Skeletal muscle satellite cell (primary cell): ENCODE measurements at regions not wholly inside any gene's neighbourhood (a gene's known extent, or its start where the extent isn't known, plus 50 kb on each side); places are given as distances from the start of the nearest gene placed in this dataset.
"Not testable (repeated sequence)": the region's sequence is repeated elsewhere in the genome, so short reads cannot be mapped to it uniquely, and the experiment has no call there.

Experiments used
- H3K27me3 ChIP-seq: 2 replicates; pipeline ENCODE4 v1.7.0; 2013; ENCODE audit warnings: low read length; ENCODE audit not compliant: control insufficient read depth, insufficient read depth
- H3K36me3 ChIP-seq: 2 replicates; pipeline ENCODE4 v1.7.0; 2013; ENCODE audit warnings: mild to moderate bottlenecking, control low read depth, low read length; ENCODE audit not compliant: insufficient read depth
- H3K4me1 ChIP-seq: 2 replicates; pipeline ENCODE4 v1.7.0; 2013; ENCODE audit warnings: low read length; ENCODE audit not compliant: control insufficient read depth, insufficient read depth
- H3K4me2 ChIP-seq: 2 replicates; pipeline ENCODE4 v1.7.0; 2013; ENCODE audit warnings: mild to moderate bottlenecking, low read length
- H3K4me3 ChIP-seq: 2 replicates; pipeline ENCODE4 v1.7.0; 2013; ENCODE audit warnings: low read length
- H3K9ac ChIP-seq: 2 replicates; pipeline ENCODE4 v1.7.0; 2013; ENCODE audit warnings: mild to moderate bottlenecking, low read depth, low read length, moderate library complexity
- H3K9me3 ChIP-seq: replicated peaks from 2 replicates; pipeline ENCODE4 v1.7.0; 2013; ENCODE audit warnings: mild to moderate bottlenecking, control low read depth, low read length

- H3K4me2 ChIP-seq, H3K4me3 ChIP-seq, H3K4me1 ChIP-seq, H3K27me3 ChIP-seq, H3K9me3 ChIP-seq, H3K9ac ChIP-seq, H3K36me3 ChIP-seq: not testable (repeated sequence)
Measured at GRCh38 chrX:113473015-113473414, 632.4 kb upstream of the AMOT start.

DNA sequence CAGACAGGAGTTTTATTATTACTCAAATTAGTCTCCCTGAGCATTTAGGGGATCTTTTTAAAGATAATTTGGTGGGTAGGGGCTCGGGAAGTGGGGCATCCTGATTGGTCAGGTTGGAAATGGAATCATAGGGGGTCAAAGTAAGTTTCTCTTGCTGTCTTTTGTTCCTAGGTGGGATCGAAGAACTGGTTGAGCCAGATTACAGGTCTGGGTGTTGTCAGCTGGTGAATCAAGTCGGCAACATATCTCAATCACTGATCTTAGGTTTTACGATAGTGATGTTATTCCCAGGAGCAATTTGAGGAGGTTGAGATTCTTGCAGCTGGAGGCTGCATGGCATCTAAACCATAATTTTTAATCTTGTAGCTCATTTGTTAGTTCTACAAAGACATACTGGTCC lies 629.5 kb upstream of the AMOT start:
- no peaks in the 10 kb centered on the region for H3K4me1 ChIP-seq
- H3K27me3 ChIP-seq, result peaks cover 7% of the 10 kb centered on the region
- no peak overlapping the region for H3K4me2 ChIP-seq
- no peaks in the 10 kb centered on the region for H3K9me3 ChIP-seq
- no peak overlapping the region for H3K4me3 ChIP-seq
- no peak overlapping the region for H3K9ac ChIP-seq
- H3K36me3 ChIP-seq, result no peaks in the 10 kb centered on the region

DNA sequence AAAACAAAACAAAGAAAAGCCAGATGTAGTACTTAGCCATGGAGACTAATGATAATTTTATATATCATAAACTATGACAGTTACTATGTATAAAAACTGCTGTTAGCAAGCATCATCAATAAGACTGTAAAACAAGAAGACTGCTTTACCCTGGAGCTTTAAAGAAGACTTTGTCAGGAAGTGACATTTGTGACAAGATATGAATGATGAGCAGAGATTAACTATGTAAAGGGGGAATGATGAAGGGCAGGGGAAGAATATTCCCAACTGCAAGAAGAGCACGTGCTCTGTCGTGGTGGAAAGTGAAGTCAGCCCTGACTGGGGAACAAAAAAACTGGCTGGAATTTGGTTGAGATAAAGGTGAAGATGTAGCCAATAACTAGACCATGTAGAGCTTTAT lies 617.1 kb upstream of the AMOT start:
- no peaks in the 10 kb centered on the region for H3K9me3 ChIP-seq
- H3K4me1 ChIP-seq, result no peaks in the 10 kb centered on the region
- no peak overlapping the region for H3K4me3 ChIP-seq
- H3K9ac ChIP-seq, result no peak overlapping the region
- peaks cover 6% of the 10 kb centered on the region for H3K27me3 ChIP-seq
- H3K4me2 ChIP-seq, result no peak overlapping the region
- no peaks in the 10 kb centered on the region for H3K36me3 ChIP-seq

DNA sequence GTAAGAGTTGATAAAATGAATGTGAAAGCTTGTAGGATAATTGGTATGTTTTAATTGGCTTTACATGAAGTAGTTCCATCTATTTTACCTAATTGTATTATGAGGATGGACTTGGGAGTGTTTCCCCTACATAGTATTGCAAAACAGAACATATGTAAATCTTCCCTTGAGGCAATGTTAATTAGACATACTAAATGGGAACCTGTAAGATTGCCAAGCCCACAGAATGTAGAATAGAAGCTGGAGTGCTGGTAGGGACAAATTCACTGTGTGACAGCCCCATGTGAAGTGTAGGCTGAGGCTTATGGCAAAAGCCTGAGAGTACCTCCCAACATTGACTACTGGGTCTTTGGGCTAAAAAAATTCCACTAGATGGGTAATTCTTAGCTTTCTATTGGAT lies 615.0 kb upstream of the AMOT start:
- Histone ChIP-seq H3K9ac (no peak overlapping the region), H3K4me3 (no peak overlapping the region), H3K9me3 (no peaks in the 10 kb centered on the region), H3K4me1 (no peaks in the 10 kb centered on the region), H3K27me3 (peaks cover 6% of the 10 kb centered on the region), H3K36me3 (no peaks in the 10 kb centered on the region), H3K4me2 (no peak overlapping the region)

DNA sequence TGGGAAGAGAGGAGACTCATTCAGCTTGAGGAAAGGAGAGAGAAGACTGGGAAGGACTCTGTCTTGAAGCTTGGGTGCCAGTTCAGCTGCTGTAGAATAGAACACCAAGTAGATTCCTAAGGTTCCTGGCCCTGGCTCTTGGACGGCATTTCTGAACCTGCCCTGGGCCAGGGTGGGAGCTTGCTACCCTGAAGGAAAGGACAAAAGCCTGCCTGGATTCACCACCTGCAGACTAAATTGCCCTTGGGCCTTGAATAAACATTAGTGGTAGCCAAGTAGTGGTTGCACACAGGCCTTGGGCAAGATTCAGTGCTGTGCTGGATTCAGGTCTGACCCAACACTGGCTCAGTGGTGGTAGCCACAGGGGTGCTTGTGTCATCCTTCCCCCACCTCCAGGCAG lies 588.4 kb upstream of the AMOT start:
- H3K36me3 ChIP-seq, result no peaks in the 10 kb centered on the region
- no peaks in the 10 kb centered on the region for H3K9me3 ChIP-seq
- no peak overlapping the region for H3K4me3 ChIP-seq
- no peak overlapping the region for H3K4me2 ChIP-seq
- no peaks in the 10 kb centered on the region for H3K27me3 ChIP-seq
- no peak overlapping the region for H3K9ac ChIP-seq
- H3K4me1 ChIP-seq, result no peaks in the 10 kb centered on the region

GRCh38 chrX:113422323-113422722 lies 581.7 kb upstream of the AMOT start:
- no peak overlapping the region for H3K9ac ChIP-seq
- H3K27me3 ChIP-seq, result peaks cover 5% of the 10 kb centered on the region
- H3K36me3 ChIP-seq, result no peaks in the 10 kb centered on the region
- no peaks in the 10 kb centered on the region for H3K9me3 ChIP-seq
- no peak overlapping the region for H3K4me2 ChIP-seq
- H3K4me1 ChIP-seq, result no peaks in the 10 kb centered on the region
- no peak overlapping the region for H3K4me3 ChIP-seq

DNA sequence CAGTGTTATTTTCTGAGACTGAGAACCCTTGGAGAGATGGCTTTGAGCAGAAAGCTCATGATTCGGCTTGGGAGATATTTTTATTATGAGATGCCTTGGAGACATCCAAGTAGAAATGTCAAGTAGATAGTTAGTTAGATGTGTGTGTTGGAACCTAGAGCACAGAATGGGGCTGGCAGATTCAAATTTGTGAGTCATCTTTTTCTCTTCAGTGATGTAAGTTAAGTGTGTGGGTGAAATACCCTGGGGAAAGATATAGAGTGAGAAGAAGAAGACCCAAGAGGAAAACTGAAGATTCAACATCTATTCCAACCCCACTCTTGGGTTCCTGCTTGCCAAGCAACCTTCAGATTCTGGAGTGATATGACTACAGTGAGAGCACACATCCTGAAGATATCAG lies 580.8 kb upstream of the AMOT start:
- no peaks in the 10 kb centered on the region for H3K36me3 ChIP-seq
- H3K4me3 ChIP-seq, result no peak overlapping the region
- no peak overlapping the region for H3K9ac ChIP-seq
- peaks cover 5% of the 10 kb centered on the region for H3K27me3 ChIP-seq
- H3K4me2 ChIP-seq, result no peak overlapping the region
- no peaks in the 10 kb centered on the region for H3K9me3 ChIP-seq
- H3K4me1 ChIP-seq, result no peaks in the 10 kb centered on the region

- H3K4me3 ChIP-seq, result no peak overlapping the region
- H3K9ac ChIP-seq, result no peak overlapping the region
- no peaks in the 10 kb centered on the region for H3K4me1 ChIP-seq
- H3K36me3 ChIP-seq, result no peaks in the 10 kb centered on the region
- no peak overlapping the region for H3K4me2 ChIP-seq
- no peaks in the 10 kb centered on the region for H3K9me3 ChIP-seq
- H3K27me3 ChIP-seq, result peaks cover 3% of the 10 kb centered on the region
Measured at GRCh38 chrX:113412106-113412505, 571.5 kb upstream of the AMOT start.

- Histone ChIP-seq H3K9me3 (no peaks in the 10 kb centered on the region), H3K36me3 (no peaks in the 10 kb centered on the region), H3K4me1 (no peaks in the 10 kb centered on the region), H3K27me3 (peaks cover 3% of the 10 kb centered on the region), H3K4me3 (no peak overlapping the region), H3K4me2 (no peak overlapping the region), H3K9ac (no peak overlapping the region)
Measured at GRCh38 chrX:113408843-113409242, 568.2 kb upstream of the AMOT start.

GRCh38 chrX:113400193-113400704 lies 559.6 kb upstream of the AMOT start:
- peaks cover 3% of the 10 kb centered on the region for H3K9me3 ChIP-seq
- peaks cover 6% of the 10 kb centered on the region for H3K27me3 ChIP-seq
- H3K9ac ChIP-seq, result no peak overlapping the region
- no peaks in the 10 kb centered on the region for H3K36me3 ChIP-seq
- H3K4me1 ChIP-seq, result no peaks in the 10 kb centered on the region
- H3K4me2 ChIP-seq, result no peak overlapping the region
- H3K4me3 ChIP-seq, result no peak overlapping the region

DNA sequence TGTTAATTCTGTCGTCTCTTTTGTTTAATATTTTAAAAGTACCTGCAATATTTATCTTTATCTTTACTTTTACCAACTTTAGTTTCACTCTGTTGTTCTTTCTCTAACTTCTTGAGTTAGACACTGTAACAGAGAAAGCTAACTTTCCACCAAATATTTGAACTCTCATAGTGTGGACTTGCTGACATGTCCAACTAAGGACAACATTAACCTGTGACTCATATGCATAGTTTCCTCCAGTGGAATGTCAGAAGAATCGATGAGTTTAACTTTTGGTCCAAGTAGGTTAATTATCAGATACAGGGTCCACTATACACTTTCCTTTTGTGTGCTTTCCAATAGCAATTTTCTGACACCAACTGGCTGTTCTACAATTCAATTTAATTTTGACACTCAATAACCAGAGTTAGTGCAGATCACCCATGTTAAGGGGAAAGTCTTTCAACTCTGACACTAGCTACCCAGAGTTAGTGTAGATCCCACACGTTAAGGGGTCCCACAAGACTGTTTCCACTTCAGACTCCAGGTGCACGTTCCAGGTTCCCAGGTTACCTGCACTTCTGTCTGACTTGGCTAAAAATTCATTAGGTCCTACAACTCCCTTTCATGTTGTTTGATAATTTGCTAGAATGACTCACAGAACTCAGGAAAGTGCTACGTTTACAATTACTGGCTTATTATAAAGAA lies 559.0 kb upstream of the AMOT start:
- Histone ChIP-seq H3K36me3 (no peaks in the 10 kb centered on the region), H3K9ac (no peak overlapping the region), H3K27me3 (peaks cover 6% of the 10 kb centered on the region), H3K4me2 (no peak overlapping the region), H3K9me3 (peaks cover 3% of the 10 kb centered on the region), H3K4me1 (no peaks in the 10 kb centered on the region), H3K4me3 (no peak overlapping the region)

- no peak overlapping the region for H3K4me2 ChIP-seq
- no peak overlapping the region for H3K9ac ChIP-seq
- H3K9me3 ChIP-seq, result no peaks in the 10 kb centered on the region
- no peaks in the 10 kb centered on the region for H3K4me1 ChIP-seq
- no peak overlapping the region for H3K4me3 ChIP-seq
- H3K36me3 ChIP-seq, result no peaks in the 10 kb centered on the region
- peaks cover 6% of the 10 kb centered on the region for H3K27me3 ChIP-seq
Measured at GRCh38 chrX:113392355-113392754, 551.7 kb upstream of the AMOT start.
